ENCODE measurements at regions not wholly inside any gene's neighbourhood (a gene's known extent, or its start where the extent isn't known, plus 50 kb on each side); places are given as distances from the start of the nearest gene placed in this dataset.
"Not testable (repeated sequence)": the region's sequence is repeated elsewhere in the genome, so short reads cannot be mapped to it uniquely, and the experiment has no call there.

DNA sequence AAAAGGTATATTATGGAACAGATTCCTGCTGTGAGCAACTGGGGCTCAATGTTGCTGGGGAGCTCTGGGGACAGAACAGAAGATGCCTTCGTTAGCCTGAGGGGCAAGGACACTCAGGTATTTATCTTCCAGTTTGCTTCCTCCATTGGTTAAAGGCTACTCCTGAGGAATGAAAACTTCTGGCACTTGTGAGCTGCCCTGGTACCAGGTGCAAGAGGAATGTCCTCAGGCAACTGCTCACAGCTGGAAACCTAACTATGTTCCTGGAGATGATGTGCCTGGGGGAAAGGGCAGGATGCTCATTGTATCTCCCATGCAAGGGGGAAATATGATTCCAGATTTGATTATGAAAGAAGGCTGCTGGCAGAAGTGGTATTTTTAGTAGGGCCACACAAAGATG, 54.0 kb upstream of the BBX start:
- DNase-seq, result no peak

DNA sequence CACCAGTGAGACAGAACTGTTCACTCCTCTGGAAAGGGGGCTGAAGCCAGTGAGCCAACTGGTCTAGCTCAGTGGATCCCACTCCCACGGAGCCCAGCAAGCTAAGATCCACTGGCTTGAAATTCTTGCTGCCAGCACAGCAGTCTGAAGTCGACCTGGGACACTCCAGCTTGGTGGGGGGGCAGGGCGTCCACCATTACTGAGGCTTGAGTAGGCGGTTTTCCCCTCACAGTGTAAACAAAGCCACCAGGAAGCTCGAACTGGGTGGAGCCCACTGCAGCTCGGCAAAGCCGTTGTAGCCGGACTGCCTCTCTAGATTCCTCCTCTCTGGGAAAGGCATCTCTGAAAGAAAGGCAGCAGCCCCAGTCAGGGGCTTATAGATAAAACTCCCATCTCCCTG, 52.3 kb upstream of the BBX start:
- not testable (repeated sequence) for DNase-seq
